ENCODE measurements at regions not wholly inside any gene's neighbourhood (a gene's known extent, or its start where the extent isn't known, plus 50 kb on each side); places are given as distances from the start of the nearest gene placed in this dataset.

GRCh38 chr2:217285926-217286325 is 426.1 kb upstream of the TNP1 start:
- Histone ChIP-seq H3K27ac (ENCODE audit: low read depth, low read length) (no peak overlapping the region), H3K4me1 (ENCODE audit: control insufficient read depth, low read depth, low read length) (peaks cover 3% of the 10 kb centered on the region), H4K5ac (ENCODE audit: low read length) (no peak overlapping the region), H2BK5ac (ENCODE audit: low read length) (no peak overlapping the region), H4K8ac (ENCODE audit: low read depth, low read length) (no peak overlapping the region), H3K4me3 (ENCODE audit: low read length) (no peak overlapping the region), H3K18ac (ENCODE audit: low read length) (no peak overlapping the region), H3K4me2 (ENCODE audit: low read length) (no peak overlapping the region), H3K56ac (ENCODE audit: low read length) (no peak overlapping the region), H3K27me3 (ENCODE audit: insufficient read depth, low read length, poor library complexity) (no peaks in the 10 kb centered on the region), H3K79me1 (ENCODE audit: low read length) (no peaks in the 10 kb centered on the region), H3K4ac (ENCODE audit: low read depth, low read length) (no peak overlapping the region), H3K36me3 (ENCODE audit: control insufficient read depth, insufficient read depth, low read length) (no peaks in the 10 kb centered on the region), H2BK120ac (ENCODE audit: low read depth, low read length) (no peak overlapping the region), H3K23ac (ENCODE audit: low read length) (no peak overlapping the region), H3K79me2 (ENCODE audit: control insufficient read depth, insufficient read depth, low read length) (no peaks in the 10 kb centered on the region), H2AK5ac (ENCODE audit: low read length) (no peak overlapping the region), H3K9ac (ENCODE audit: low read length) (no peak overlapping the region), H2BK15ac (replicated peaks; ENCODE audit: low read depth) (no peak overlapping the region)
- WGBS (ENCODE audit: extremely low coverage, insufficient coverage, low lambda C conversion rate), result 100% methylated on average over 1 of the region's 4 CpGs
- no peak for DNase-seq

DNA sequence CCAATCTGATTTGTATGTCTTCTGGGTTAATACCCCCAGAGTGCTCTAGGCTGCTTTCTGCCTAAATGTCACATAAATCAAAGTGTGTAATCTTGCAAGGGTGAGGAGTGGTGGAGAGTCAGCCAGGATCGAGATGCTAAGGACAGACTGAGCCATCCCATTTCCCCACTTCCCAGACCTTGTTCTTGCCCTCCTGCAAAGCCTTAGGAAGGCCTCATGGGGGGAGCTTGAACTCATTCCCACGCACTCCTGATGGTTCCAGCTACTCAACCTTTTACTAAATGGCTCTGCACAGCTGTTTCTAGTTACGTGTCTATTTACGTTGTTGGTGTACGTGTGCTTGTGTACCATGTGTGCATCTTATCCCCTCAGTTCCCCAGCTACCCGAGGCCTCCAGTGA is 423.6 kb upstream of the TNP1 start:
- H2BK15ac ChIP-seq (replicated peaks; ENCODE audit: low read depth), result no peak overlapping the region
- H3K36me3 ChIP-seq (ENCODE audit: control insufficient read depth, insufficient read depth, low read length), result no peaks in the 10 kb centered on the region
- no peak overlapping the region for H3K23ac ChIP-seq (ENCODE audit: low read length)
- no peak overlapping the region for H3K4ac ChIP-seq (ENCODE audit: low read depth, low read length)
- H2AK5ac ChIP-seq (ENCODE audit: low read length), result no peak overlapping the region
- H4K5ac ChIP-seq (ENCODE audit: low read length), result no peak overlapping the region
- no peak overlapping the region for H3K4me3 ChIP-seq (ENCODE audit: low read length)
- no peaks in the 10 kb centered on the region for H3K79me2 ChIP-seq (ENCODE audit: control insufficient read depth, insufficient read depth, low read length)
- no peaks in the 10 kb centered on the region for H3K79me1 ChIP-seq (ENCODE audit: low read length)
- H3K18ac ChIP-seq (ENCODE audit: low read length), result no peak overlapping the region
- no peaks in the 10 kb centered on the region for H3K4me1 ChIP-seq (ENCODE audit: control insufficient read depth, low read depth, low read length)
- H2BK120ac ChIP-seq (ENCODE audit: low read depth, low read length), result no peak overlapping the region
- no peak overlapping the region for H3K56ac ChIP-seq (ENCODE audit: low read length)
- no peak overlapping the region for H3K9ac ChIP-seq (ENCODE audit: low read length)
- no peaks in the 10 kb centered on the region for H3K27me3 ChIP-seq (ENCODE audit: insufficient read depth, low read length, poor library complexity)
- H2BK5ac ChIP-seq (ENCODE audit: low read length), result no peak overlapping the region
- DNase-seq, result no peak
- no peak overlapping the region for H4K8ac ChIP-seq (ENCODE audit: low read depth, low read length)
- H3K27ac ChIP-seq (ENCODE audit: low read depth, low read length), result no peak overlapping the region
- no peak overlapping the region for H3K4me2 ChIP-seq (ENCODE audit: low read length)
- no CpG with 5 or more reads among the region's 6 CpGs for WGBS (ENCODE audit: extremely low coverage, insufficient coverage, low lambda C conversion rate)

DNA sequence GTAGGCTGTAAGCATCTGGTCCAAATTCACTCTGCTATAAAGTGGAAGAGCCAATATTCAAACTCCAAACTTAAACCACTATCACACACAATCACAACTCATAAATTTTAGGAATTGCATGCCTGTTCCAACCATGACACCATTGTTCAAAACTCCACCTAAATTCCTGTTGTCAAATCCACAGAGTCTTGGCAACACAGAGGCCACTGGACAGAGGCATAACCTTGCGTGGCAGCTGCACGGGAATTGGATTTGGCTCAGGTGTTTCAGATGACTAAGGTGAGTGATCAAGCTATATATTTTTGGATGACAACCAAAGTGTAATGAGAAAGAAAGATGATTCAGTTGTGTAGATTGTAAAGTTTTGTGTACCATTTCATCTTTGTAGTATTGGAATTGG is 422.7 kb upstream of the TNP1 start:
- no peaks in the 10 kb centered on the region for H3K27me3 ChIP-seq (ENCODE audit: insufficient read depth, low read length, poor library complexity)
- H4K5ac ChIP-seq (ENCODE audit: low read length), result no peak overlapping the region
- no peaks in the 10 kb centered on the region for H3K79me1 ChIP-seq (ENCODE audit: low read length)
- H3K36me3 ChIP-seq (ENCODE audit: control insufficient read depth, insufficient read depth, low read length), result no peaks in the 10 kb centered on the region
- WGBS (ENCODE audit: extremely low coverage, insufficient coverage, low lambda C conversion rate), result no CpG with 5 or more reads among the region's 2 CpGs
- H3K18ac ChIP-seq (ENCODE audit: low read length), result no peak overlapping the region
- H2AK5ac ChIP-seq (ENCODE audit: low read length), result no peak overlapping the region
- H3K9ac ChIP-seq (ENCODE audit: low read length), result no peak overlapping the region
- H2BK15ac ChIP-seq (replicated peaks; ENCODE audit: low read depth), result no peak overlapping the region
- no peak overlapping the region for H3K4me2 ChIP-seq (ENCODE audit: low read length)
- no peak overlapping the region for H3K4ac ChIP-seq (ENCODE audit: low read depth, low read length)
- no peak overlapping the region for H3K56ac ChIP-seq (ENCODE audit: low read length)
- no peak overlapping the region for H3K23ac ChIP-seq (ENCODE audit: low read length)
- H4K8ac ChIP-seq (ENCODE audit: low read depth, low read length), result no peak overlapping the region
- no peaks in the 10 kb centered on the region for H3K4me1 ChIP-seq (ENCODE audit: control insufficient read depth, low read depth, low read length)
- H2BK5ac ChIP-seq (ENCODE audit: low read length), result no peak overlapping the region
- H3K4me3 ChIP-seq (ENCODE audit: low read length), result no peak overlapping the region
- no peak overlapping the region for H2BK120ac ChIP-seq (ENCODE audit: low read depth, low read length)
- no peaks in the 10 kb centered on the region for H3K79me2 ChIP-seq (ENCODE audit: control insufficient read depth, insufficient read depth, low read length)
- DNase-seq, result no peak
- no peak overlapping the region for H3K27ac ChIP-seq (ENCODE audit: low read depth, low read length)

- Histone ChIP-seq H3K4me3 (ENCODE audit: low read length) (no peak overlapping the region), H2BK15ac (replicated peaks; ENCODE audit: low read depth) (no peak overlapping the region), H2BK5ac (ENCODE audit: low read length) (no peak overlapping the region), H4K8ac (ENCODE audit: low read depth, low read length) (no peak overlapping the region), H3K23ac (ENCODE audit: low read length) (no peak overlapping the region), H3K4ac (ENCODE audit: low read depth, low read length) (no peak overlapping the region), H2BK120ac (ENCODE audit: low read depth, low read length) (no peak overlapping the region), H3K79me1 (ENCODE audit: low read length) (no peaks in the 10 kb centered on the region), H3K27ac (ENCODE audit: low read depth, low read length) (no peak overlapping the region), H3K4me2 (ENCODE audit: low read length) (no peak overlapping the region), H2AK5ac (ENCODE audit: low read length) (no peak overlapping the region), H3K79me2 (ENCODE audit: control insufficient read depth, insufficient read depth, low read length) (no peaks in the 10 kb centered on the region), H3K36me3 (ENCODE audit: control insufficient read depth, insufficient read depth, low read length) (no peaks in the 10 kb centered on the region), H3K4me1 (ENCODE audit: control insufficient read depth, low read depth, low read length) (no peaks in the 10 kb centered on the region), H3K18ac (ENCODE audit: low read length) (no peak overlapping the region), H3K9ac (ENCODE audit: low read length) (no peak overlapping the region), H4K5ac (ENCODE audit: low read length) (no peak overlapping the region), H3K27me3 (ENCODE audit: insufficient read depth, low read length, poor library complexity) (no peaks in the 10 kb centered on the region), H3K56ac (ENCODE audit: low read length) (no peak overlapping the region)
- no peak for DNase-seq
These were observed 419.7 kb upstream of the TNP1 start for GRCh38 chr2:217279556-217279955.

GRCh38 chr2:217279140-217279539 is 419.3 kb upstream of the TNP1 start:
- DNase-seq, result no peak
- Histone ChIP-seq H3K9ac (ENCODE audit: low read length) (no peak overlapping the region), H3K79me1 (ENCODE audit: low read length) (no peaks in the 10 kb centered on the region), H4K5ac (ENCODE audit: low read length) (no peak overlapping the region), H3K56ac (ENCODE audit: low read length) (no peak overlapping the region), H2BK5ac (ENCODE audit: low read length) (no peak overlapping the region), H2BK120ac (ENCODE audit: low read depth, low read length) (no peak overlapping the region), H3K79me2 (ENCODE audit: control insufficient read depth, insufficient read depth, low read length) (no peaks in the 10 kb centered on the region), H3K4ac (ENCODE audit: low read depth, low read length) (no peak overlapping the region), H3K27me3 (ENCODE audit: insufficient read depth, low read length, poor library complexity) (peaks cover 3% of the 10 kb centered on the region), H3K4me1 (ENCODE audit: control insufficient read depth, low read depth, low read length) (no peaks in the 10 kb centered on the region), H3K23ac (ENCODE audit: low read length) (no peak overlapping the region), H3K36me3 (ENCODE audit: control insufficient read depth, insufficient read depth, low read length) (no peaks in the 10 kb centered on the region), H3K27ac (ENCODE audit: low read depth, low read length) (no peak overlapping the region), H2AK5ac (ENCODE audit: low read length) (no peak overlapping the region), H2BK15ac (replicated peaks; ENCODE audit: low read depth) (no peak overlapping the region), H3K4me3 (ENCODE audit: low read length) (no peak overlapping the region), H4K8ac (ENCODE audit: low read depth, low read length) (no peak overlapping the region), H3K4me2 (ENCODE audit: low read length) (no peak overlapping the region), H3K18ac (ENCODE audit: low read length) (no peak overlapping the region)
- WGBS (ENCODE audit: extremely low coverage, insufficient coverage, low lambda C conversion rate), result no CpG with 5 or more reads among the region's 3 CpGs

DNA sequence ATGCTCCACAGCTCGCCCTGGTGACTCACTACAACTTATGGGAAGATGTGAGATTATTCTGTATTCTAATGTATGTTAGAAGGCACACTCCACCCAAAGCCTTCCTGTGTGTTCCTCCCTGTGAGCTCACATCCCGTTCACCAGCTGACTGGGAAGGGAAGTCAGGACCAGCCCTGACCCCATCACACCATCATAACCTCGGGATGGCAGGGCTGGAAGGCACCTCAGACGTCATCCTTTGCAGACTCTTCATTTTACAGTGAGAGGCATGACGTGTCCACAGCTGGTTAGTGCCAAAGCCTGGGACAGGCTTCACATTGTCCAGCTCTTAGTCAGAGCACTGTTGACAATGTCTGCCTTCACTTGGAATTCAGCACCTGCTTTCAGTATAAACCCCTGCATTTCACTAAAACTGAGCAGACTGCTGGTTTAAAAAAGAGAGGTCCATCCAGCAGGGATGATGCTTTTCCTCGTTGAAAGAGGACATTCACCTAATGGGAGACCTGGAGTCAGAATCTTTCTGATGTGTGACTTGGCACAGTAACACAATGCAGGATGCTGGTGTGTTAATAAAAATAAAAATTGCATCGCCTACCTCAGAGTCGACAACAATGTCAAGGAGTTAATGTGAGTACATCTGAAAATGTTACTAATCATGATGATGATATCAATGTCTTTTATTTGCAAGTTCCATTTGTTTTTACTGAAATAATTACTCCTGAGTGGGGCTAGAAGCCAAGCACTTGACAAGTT is 418.0 kb upstream of the TNP1 start:
- no peak overlapping the region for H3K4me2 ChIP-seq (ENCODE audit: low read length)
- no peak overlapping the region for H3K4ac ChIP-seq (ENCODE audit: low read depth, low read length)
- H2BK15ac ChIP-seq (replicated peaks; ENCODE audit: low read depth), result no peak overlapping the region
- H2AK5ac ChIP-seq (ENCODE audit: low read length), result no peak overlapping the region
- H3K56ac ChIP-seq (ENCODE audit: low read length), result no peak overlapping the region
- H2BK120ac ChIP-seq (ENCODE audit: low read depth, low read length), result no peak overlapping the region
- no peak overlapping the region for H2BK5ac ChIP-seq (ENCODE audit: low read length)
- H3K79me1 ChIP-seq (ENCODE audit: low read length), result no peaks in the 10 kb centered on the region
- peaks cover 5% of the 10 kb centered on the region for H3K27me3 ChIP-seq (ENCODE audit: insufficient read depth, low read length, poor library complexity)
- H3K9ac ChIP-seq (ENCODE audit: low read length), result no peak overlapping the region
- no peak overlapping the region for H3K18ac ChIP-seq (ENCODE audit: low read length)
- H3K23ac ChIP-seq (ENCODE audit: low read length), result no peak overlapping the region
- WGBS (ENCODE audit: extremely low coverage, insufficient coverage, low lambda C conversion rate), result no CpG with 5 or more reads among the region's 8 CpGs
- no peaks in the 10 kb centered on the region for H3K4me1 ChIP-seq (ENCODE audit: control insufficient read depth, low read depth, low read length)
- no peaks in the 10 kb centered on the region for H3K79me2 ChIP-seq (ENCODE audit: control insufficient read depth, insufficient read depth, low read length)
- H3K4me3 ChIP-seq (ENCODE audit: low read length), result no peak overlapping the region
- no peak overlapping the region for H4K8ac ChIP-seq (ENCODE audit: low read depth, low read length)
- no peak overlapping the region for H4K5ac ChIP-seq (ENCODE audit: low read length)
- H3K36me3 ChIP-seq (ENCODE audit: control insufficient read depth, insufficient read depth, low read length), result no peaks in the 10 kb centered on the region
- no peak overlapping the region for H3K27ac ChIP-seq (ENCODE audit: low read depth, low read length)
- no peak for DNase-seq
